ENCODE measurements at regions not wholly inside any gene's neighbourhood (a gene's known extent, or its start where the extent isn't known, plus 50 kb on each side); places are given as distances from the start of the nearest gene placed in this dataset.

- no peak overlapping the region for H3K4me3 ChIP-seq (replicated peaks in 1 of 2; ENCODE audit: low read depth in 2 of 2, low read length in 2 of 2)
- no peak for TF ChIP-seq CTCF (IDR thresholded peaks at IDR 0.05; ENCODE audit: low read depth, low read length)
- DNase-seq (ENCODE audit: low read depth in 2 of 2), result no peak
Measured at GRCh38 chr2:82491591-82491990, 1967.5 kb downstream of the SUCLG1 start.

- H3K4me3 ChIP-seq (replicated peaks in 1 of 2; ENCODE audit: low read depth in 2 of 2, low read length in 2 of 2), result no peak overlapping the region
- no peak for TF ChIP-seq CTCF (IDR thresholded peaks at IDR 0.05; ENCODE audit: low read depth, low read length)
- no peak for DNase-seq (ENCODE audit: low read depth in 2 of 2)
Measured at GRCh38 chr2:82487354-82487753, 1971.7 kb downstream of the SUCLG1 start.

GRCh38 chr2:82485701-82486100, 1973.4 kb downstream of the SUCLG1 start:
- no peak for TF ChIP-seq CTCF (IDR thresholded peaks at IDR 0.05; ENCODE audit: low read depth, low read length)
- no peak overlapping the region for H3K4me3 ChIP-seq (replicated peaks in 1 of 2; ENCODE audit: low read depth in 2 of 2, low read length in 2 of 2)
- DNase-seq (ENCODE audit: low read depth in 2 of 2), result no peak

GRCh38 chr2:82481207-82481606, 1977.9 kb downstream of the SUCLG1 start:
- no peak overlapping the region for H3K4me3 ChIP-seq (replicated peaks in 1 of 2; ENCODE audit: low read depth in 2 of 2, low read length in 2 of 2)
- no peak for DNase-seq (ENCODE audit: low read depth in 2 of 2)
- no peak for TF ChIP-seq CTCF (IDR thresholded peaks at IDR 0.05; ENCODE audit: low read depth, low read length)

- DNase-seq (ENCODE audit: low read depth in 2 of 2), result no peak
- TF ChIP-seq CTCF (IDR thresholded peaks at IDR 0.05; ENCODE audit: low read depth, low read length), result no peak
- H3K4me3 ChIP-seq (replicated peaks in 1 of 2; ENCODE audit: low read depth in 2 of 2, low read length in 2 of 2), result no peak overlapping the region
Measured at GRCh38 chr2:82478641-82479040, 1980.4 kb downstream of the SUCLG1 start.

- TF ChIP-seq CTCF (IDR thresholded peaks at IDR 0.05; ENCODE audit: low read depth, low read length), result no peak
- no peak for DNase-seq (ENCODE audit: low read depth in 2 of 2)
- no peak overlapping the region for H3K4me3 ChIP-seq (replicated peaks in 1 of 2; ENCODE audit: low read depth in 2 of 2, low read length in 2 of 2)
Measured at GRCh38 chr2:82476094-82476493, 1983.0 kb downstream of the SUCLG1 start.

- no peak for TF ChIP-seq CTCF (IDR thresholded peaks at IDR 0.05; ENCODE audit: low read depth, low read length)
- H3K4me3 ChIP-seq (replicated peaks in 1 of 2; ENCODE audit: low read depth in 2 of 2, low read length in 2 of 2), result no peak overlapping the region
- DNase-seq (ENCODE audit: low read depth in 2 of 2), result no peak
Measured at GRCh38 chr2:82428251-82428650, 2030.8 kb downstream of the SUCLG1 start.
